ENCODE measurements at regions not wholly inside any gene's neighbourhood (a gene's known extent, or its start where the extent isn't known, plus 50 kb on each side); places are given as distances from the start of the nearest gene placed in this dataset.

- ATAC-seq (ENCODE audit: low FRiP score) = no peak
- no peak for DNase-seq (ENCODE audit: low spot score)
- TF ChIP-seq CTCF (IDR thresholded peaks at IDR 0.05) = no peak
These were observed 404.7 kb downstream of the MLLT3 start for GRCh38 chr9:20217596-20217995.

GRCh38 chr9:20216438-20216837, 405.9 kb downstream of the MLLT3 start:
- no peak for ATAC-seq (ENCODE audit: low FRiP score)
- DNase-seq (ENCODE audit: low spot score) = no peak
- TF ChIP-seq CTCF (IDR thresholded peaks at IDR 0.05) = no peak

- DNase-seq (ENCODE audit: low spot score) (no peak), ATAC-seq (ENCODE audit: low FRiP score) (no peak)
- TF ChIP-seq CTCF (IDR thresholded peaks at IDR 0.05) = no peak
These were observed 406.7 kb downstream of the MLLT3 start for GRCh38 chr9:20215552-20215951.

- no peak for ATAC-seq (ENCODE audit: low FRiP score)
These were observed 409.5 kb downstream of the MLLT3 start for GRCh38 chr9:20212806-20213205.

GRCh38 chr9:20209391-20210340, 412.6 kb downstream of the MLLT3 start:
- no peak for TF ChIP-seq CTCF (IDR thresholded peaks at IDR 0.05)
- DNase-seq (ENCODE audit: low spot score) (no peak), ATAC-seq (ENCODE audit: low FRiP score) (no peak)

More at GRCh38 chr9:20212806-20213205, 409.5 kb downstream of the MLLT3 start:
- TF ChIP-seq CTCF (IDR thresholded peaks at IDR 0.05) = no peak
- no peak for DNase-seq (ENCODE audit: low spot score)

- TF ChIP-seq CTCF (IDR thresholded peaks at IDR 0.05) = no peak
- ATAC-seq (ENCODE audit: low FRiP score) (no peak), DNase-seq (ENCODE audit: low spot score) (no peak)
These were observed 413.3 kb downstream of the MLLT3 start for GRCh38 chr9:20208961-20209371.

GRCh38 chr9:20208226-20208625, 414.1 kb downstream of the MLLT3 start:
- ATAC-seq (ENCODE audit: low FRiP score) (no peak), DNase-seq (ENCODE audit: low spot score) (no peak)
- TF ChIP-seq CTCF (IDR thresholded peaks at IDR 0.05) = no peak
